GM12872 (cell line): ENCODE measurements at regions not wholly inside any gene's neighbourhood (a gene's known extent, or its start where the extent isn't known, plus 50 kb on each side); places are given as distances from the start of the nearest gene placed in this dataset.
A peak's percentile ranks its signal among the peaks of the same experiment; 100 is the strongest.

Experiments used
- CTCF ChIP-seq: IDR thresholded peaks from 3 replicates; pipeline ENCODE4 v1.5.1; 2011; ENCODE audit warnings: low read depth, mild to moderate bottlenecking, low read length, moderate library complexity; ENCODE audit not compliant: insufficient read depth

GRCh38 chr18:46405832-46406538 lies 251.0 kb downstream of the LOXHD1 start:
- TF ChIP-seq CTCF, result no peak

- no peak for TF ChIP-seq CTCF
These were observed 250.5 kb downstream of the LOXHD1 start for GRCh38 chr18:46406539-46406932.

- no peak for TF ChIP-seq CTCF
These were observed 249.4 kb downstream of the LOXHD1 start for GRCh38 chr18:46407486-46408166.

- 0 out of 3 replicates have a peak, but pooled peaks have one; percentile 18 for TF ChIP-seq CTCF
These were observed 248.6 kb downstream of the LOXHD1 start for GRCh38 chr18:46408334-46408987.

- TF ChIP-seq CTCF, result no peak
These were observed 245.7 kb downstream of the LOXHD1 start for GRCh38 chr18:46411191-46411828.

GRCh38 chr18:46411867-46412690 lies 244.9 kb downstream of the LOXHD1 start:
- TF ChIP-seq CTCF, result no peak

- no peak for TF ChIP-seq CTCF
These were observed 244.1 kb downstream of the LOXHD1 start for GRCh38 chr18:46412916-46413315.
